DOHH2 (cell line): ENCODE measurements at regions not wholly inside any gene's neighbourhood (a gene's known extent, or its start where the extent isn't known, plus 50 kb on each side); places are given as distances from the start of the nearest gene placed in this dataset.
A peak's percentile ranks its signal among the peaks of the same experiment; 100 is the strongest.

Experiments
- H3F3A ChIP-seq: fragments of 200-600 bp; sonication (generic), shearing (Covaris generic); 2 replicates; pipeline ENCODE4 v1.6.0; 2016; ENCODE audit warnings: antibody characterized with exemption, mild to moderate bottlenecking; ENCODE audit not compliant: control insufficient read depth, insufficient read depth
- H3K27ac ChIP-seq: fragments of 200-600 bp; sonication (generic); 2 replicates; pipeline ENCODE4 v1.5.1; 2014; ENCODE audit warnings: low read depth, mild to moderate bottlenecking, low read length, moderate library complexity
- H3K27me3 ChIP-seq: fragments of 200-600 bp; sonication (generic); 2 replicates; pipeline ENCODE4 v1.6.1; 2014; ENCODE audit warnings: mild to moderate bottlenecking, low read length, mixed read lengths; ENCODE audit not compliant: control insufficient read depth
- H3K36me3 ChIP-seq: fragments of 200-600 bp; sonication (generic); 2 replicates; pipeline ENCODE4 v1.6.1; 2014; ENCODE audit warnings: mild to moderate bottlenecking, low read length, moderate library complexity, mixed read lengths; ENCODE audit not compliant: control insufficient read depth
- H3K4me1 ChIP-seq: fragments of 200-600 bp; sonication (generic); 2 replicates; pipeline ENCODE4 v1.6.1; 2014; ENCODE audit warnings: mild to moderate bottlenecking, low read length, mixed read lengths; ENCODE audit not compliant: control insufficient read depth
- H3K4me2 ChIP-seq: fragments of 200-600 bp; sonication (generic); 2 replicates; pipeline ENCODE4 v1.6.0; 2014; ENCODE audit warnings: mild to moderate bottlenecking, low read length, moderate library complexity
- H3K4me3 ChIP-seq: fragments of 200-600 bp; sonication (generic); 2 replicates; pipeline ENCODE4 v1.5.1; 2014; ENCODE audit warnings: mild to moderate bottlenecking, low read length, mixed read lengths
- H3K79me2 ChIP-seq: fragments of 200-600 bp; sonication (generic); 2 replicates; pipeline ENCODE4 v1.6.1; 2014; ENCODE audit warnings: mild to moderate bottlenecking, low read length, mixed read lengths; ENCODE audit not compliant: control insufficient read depth
- H3K9me2 ChIP-seq: fragments of 200-600 bp; sonication (generic); replicated peaks from 2 replicates; pipeline ENCODE4 v1.6.1; 2014; ENCODE audit warnings: mild to moderate bottlenecking, low read length, mixed read lengths; ENCODE audit not compliant: control insufficient read depth
- H3K9me3 ChIP-seq: fragments of 200-600 bp; sonication (generic); 2 replicates; pipeline ENCODE4 v1.6.1; 2014; ENCODE audit warnings: antibody characterized with exemption, low read length, mixed read lengths; ENCODE audit not compliant: control insufficient read depth, insufficient read depth
- H4K20me1 ChIP-seq: fragments of 200-600 bp; sonication (generic); 2 replicates; pipeline ENCODE4 v1.6.0; 2014; ENCODE audit warnings: low read depth, mild to moderate bottlenecking, antibody characterized with exemption, low read length, moderate library complexity; ENCODE audit not compliant: control insufficient read depth, insufficient read depth
- CTCF ChIP-seq: fragments of 200-600 bp; sonication (generic); IDR thresholded peaks from one replicate; pipeline ENCODE4 v1.5.1; 2014; ENCODE audit warnings: antibody characterized with exemption, mild to moderate bottlenecking, low read depth, low read length; ENCODE audit not compliant: poor library complexity, severe bottlenecking
- EZH2phosphoT487 ChIP-seq: fragments of 200-600 bp; sonication (generic); IDR thresholded peaks from 2 replicates; pipeline ENCODE4 v1.6.1; 2017; ENCODE audit warnings: borderline replicate concordance, mild to moderate bottlenecking, antibody characterized with exemption, low read length, moderate library complexity, mixed read lengths

DNA sequence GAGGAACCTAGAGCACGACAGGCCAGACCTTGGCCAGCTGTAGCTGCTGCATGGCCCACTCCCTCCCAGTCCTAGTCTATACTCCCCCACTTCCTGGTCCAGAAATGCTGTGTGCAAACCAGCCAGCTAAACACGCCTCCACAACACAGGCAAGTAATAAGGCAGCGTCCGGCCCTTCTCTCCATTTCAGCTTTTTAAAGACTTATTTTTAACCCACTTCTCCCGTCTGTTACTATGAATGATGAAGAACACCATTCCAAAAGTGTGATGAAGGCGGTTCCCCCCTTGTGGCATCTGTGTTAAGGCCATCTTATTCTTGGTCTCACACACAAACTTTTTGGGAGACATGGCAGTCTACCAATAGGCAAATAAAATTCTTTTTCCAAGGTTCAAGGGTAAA lies 164.1 kb upstream of the CHRNA7 start:
- H3F3A ChIP-seq, result no peaks in the 10 kb centered on the region
- H3K27me3 ChIP-seq, result peaks cover 6% of the 10 kb centered on the region
- H3K4me2 ChIP-seq, result no peak overlapping the region
- no peak overlapping the region for H3K4me3 ChIP-seq
- no peaks in the 10 kb centered on the region for H3K79me2 ChIP-seq
- H3K4me1 ChIP-seq, result peaks cover 4% of the 10 kb centered on the region
- no peaks in the 10 kb centered on the region for H3K9me2 ChIP-seq
- TF ChIP-seq EZH2phosphoT487, result no peak
- TF ChIP-seq CTCF, result no peak
- H3K9me3 ChIP-seq, result no peaks in the 10 kb centered on the region
- H4K20me1 ChIP-seq, result no peaks in the 10 kb centered on the region
- no peaks in the 10 kb centered on the region for H3K36me3 ChIP-seq
- H3K27ac ChIP-seq, result no peak overlapping the region

GRCh38 chr15:31867536-31868442 lies 162.5 kb upstream of the CHRNA7 start:
- H3K27me3 ChIP-seq, result no peaks in the 10 kb centered on the region
- no peak overlapping the region for H3K4me2 ChIP-seq
- H3F3A ChIP-seq, result 0 out of 2 replicates have a peak, but pooled peaks cover 4% of the 10 kb centered on the region
- no peak overlapping the region for H3K4me3 ChIP-seq
- H3K9me3 ChIP-seq, result no peaks in the 10 kb centered on the region
- no peaks in the 10 kb centered on the region for H3K36me3 ChIP-seq
- no peaks in the 10 kb centered on the region for H3K9me2 ChIP-seq
- H3K4me1 ChIP-seq, result peaks cover 4% of the 10 kb centered on the region
- TF ChIP-seq EZH2phosphoT487 (no peak), CTCF (peak; percentile 90)
- H3K79me2 ChIP-seq, result no peaks in the 10 kb centered on the region
- no peaks in the 10 kb centered on the region for H4K20me1 ChIP-seq
- H3K27ac ChIP-seq, result no peak overlapping the region

- no peaks in the 10 kb centered on the region for H3K79me2 ChIP-seq
- H4K20me1 ChIP-seq, result no peaks in the 10 kb centered on the region
- H3F3A ChIP-seq, result peaks cover 4% of the 10 kb centered on the region; the same call in 1 of the 2 replicates
- no peaks in the 10 kb centered on the region for H3K9me3 ChIP-seq
- H3K4me1 ChIP-seq, result peaks cover 4% of the 10 kb centered on the region
- no peaks in the 10 kb centered on the region for H3K36me3 ChIP-seq
- no peaks in the 10 kb centered on the region for H3K27me3 ChIP-seq
- TF ChIP-seq EZH2phosphoT487 (no peak), CTCF (no peak)
- no peak overlapping the region for H3K4me2 ChIP-seq
- H3K27ac ChIP-seq, result no peak overlapping the region
- no peaks in the 10 kb centered on the region for H3K9me2 ChIP-seq
- H3K4me3 ChIP-seq, result no peak overlapping the region
Observed at GRCh38 chr15:31869686-31870307, 160.5 kb upstream of the CHRNA7 start.
